GM19463 (cell line): ENCODE measurements at regions not wholly inside any gene's neighbourhood (a gene's known extent, or its start where the extent isn't known, plus 50 kb on each side); places are given as distances from the start of the nearest gene placed in this dataset.

ENCODE experiments used
- ATAC-seq: cut with Tn5 transposase; IDR thresholded peaks from one replicate; pipeline ENCODE4 v1.9.1; 2021; ENCODE audit warnings: mild to moderate bottlenecking, moderate library complexity; ENCODE audit not compliant: unreplicated experiment

- ATAC-seq = no peak
Measured at GRCh38 chr6:22925920-22926789, 356.8 kb downstream of the HDGFL1 start.

- ATAC-seq = no peak
Measured at GRCh38 chr6:22926790-22927354, 357.5 kb downstream of the HDGFL1 start.

GRCh38 chr6:22928775-22929174 lies 359.4 kb downstream of the HDGFL1 start:
- ATAC-seq = peak; percentile 37

GRCh38 chr6:22929311-22929985 lies 360.1 kb downstream of the HDGFL1 start:
- peak; percentile 64 for ATAC-seq

GRCh38 chr6:22940581-22941290 lies 371.4 kb downstream of the HDGFL1 start:
- no peak for ATAC-seq

- ATAC-seq = no peak
Measured at GRCh38 chr6:22942403-22942802, 373.0 kb downstream of the HDGFL1 start.

- no peak for ATAC-seq
Measured at GRCh38 chr6:22943327-22943726, 374.0 kb downstream of the HDGFL1 start.

GRCh38 chr6:22949967-22950366 lies 380.6 kb downstream of the HDGFL1 start:
- ATAC-seq = no peak

GRCh38 chr6:22952097-22952496 lies 382.7 kb downstream of the HDGFL1 start:
- no peak for ATAC-seq

GRCh38 chr6:22954749-22955385 lies 385.5 kb downstream of the HDGFL1 start:
- peak; percentile 57 for ATAC-seq

GRCh38 chr6:22956029-22956681 lies 386.8 kb downstream of the HDGFL1 start:
- no peak for ATAC-seq

- peak; percentile 52 for ATAC-seq
Measured at GRCh38 chr6:22958677-22959076, 389.3 kb downstream of the HDGFL1 start.

GRCh38 chr6:22959571-22959970 lies 390.2 kb downstream of the HDGFL1 start:
- no peak for ATAC-seq

- no peak for ATAC-seq
Measured at GRCh38 chr6:22964334-22964733, 395.0 kb downstream of the HDGFL1 start.

- no peak for ATAC-seq
Measured at GRCh38 chr6:22965889-22966288, 396.5 kb downstream of the HDGFL1 start.

- ATAC-seq = no peak
Measured at GRCh38 chr6:22966691-22967422, 397.5 kb downstream of the HDGFL1 start.

- no peak for ATAC-seq
Measured at GRCh38 chr6:22970004-22970403, 400.6 kb downstream of the HDGFL1 start.

GRCh38 chr6:22972771-22973170 lies 403.4 kb downstream of the HDGFL1 start:
- ATAC-seq = no peak

- ATAC-seq = no peak
Measured at GRCh38 chr6:22975079-22975478, 405.7 kb downstream of the HDGFL1 start.

- ATAC-seq = no peak
Measured at GRCh38 chr6:22980446-22980845, 411.1 kb downstream of the HDGFL1 start.
